ENCODE measurements at regions not wholly inside any gene's neighbourhood (a gene's known extent, or its start where the extent isn't known, plus 50 kb on each side); places are given as distances from the start of the nearest gene placed in this dataset.
"Not testable (repeated sequence)": the region's sequence is repeated elsewhere in the genome, so short reads cannot be mapped to it uniquely, and the experiment has no call there.

DNA sequence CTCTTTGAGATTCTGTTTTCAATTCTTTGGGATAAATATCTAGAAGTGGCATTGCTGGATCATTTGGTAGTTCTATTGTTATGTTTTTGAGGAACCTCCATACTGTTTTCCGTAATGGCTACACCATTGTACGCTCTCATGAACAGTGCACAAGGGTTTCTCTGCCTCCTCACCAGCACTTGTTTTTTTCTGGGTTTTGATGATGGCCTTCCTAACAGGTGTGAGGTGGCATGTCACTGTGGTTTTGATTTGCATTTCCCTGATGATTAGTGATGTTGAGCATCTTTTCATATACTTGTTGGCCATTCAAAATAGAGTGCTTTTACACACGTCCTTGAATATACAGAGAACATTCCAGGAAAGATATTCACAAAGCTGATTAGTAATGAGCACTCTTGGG is 86.8 kb upstream of the ADORA2B start:
- H3K4me2 ChIP-seq (replicated peaks; ENCODE audit: low read depth, low read length, poor library complexity, severe bottlenecking); H3K4me1 ChIP-seq (ENCODE audit: control insufficient read depth in 2 of 2, insufficient read depth in 2 of 2, low read length in 2 of 2); H3K4me1 Mint-ChIP-seq; CTCF ChIA-PET; H3K9me3 ChIP-seq (ENCODE audit: control extremely low read depth in 1 of 3, control insufficient read depth in 2 of 3, insufficient read depth in 1 of 3, low read length in 2 of 3); H3K9me3 Mint-ChIP-seq (ENCODE audit: insufficient read depth); H3K9ac ChIP-seq (ENCODE audit: low read length); H3K36me3 ChIP-seq (replicated peaks in 1 of 2; ENCODE audit: control extremely low read depth in 1 of 2, control insufficient read depth in 1 of 2, extremely low read depth in 1 of 2, insufficient read depth in 2 of 2, low read length in 1 of 2); H3K79me2 ChIP-seq (ENCODE audit: control insufficient read depth, insufficient read depth, low read length); intact Hi-C loops (cut with micrococcal nuclease); H3K27ac ChIP-seq (ENCODE audit: low read length in 2 of 2); H3K27me3 Mint-ChIP-seq; H3K4me3 ChIP-seq (ENCODE audit: control extremely low read depth in 1 of 5, extremely low read depth in 1 of 5, insufficient read depth in 1 of 5, low read depth in 2 of 5, low read length in 4 of 5); H4K20me1 ChIP-seq (ENCODE audit: control insufficient read depth, insufficient read depth, low read length, poor library complexity, severe bottlenecking); H2AFZ ChIP-seq (ENCODE audit: insufficient read depth, low read depth, low read length, poor library complexity, severe bottlenecking); H3K27ac Mint-ChIP-seq; H3K27me3 ChIP-seq (replicated peaks in 1 of 4; ENCODE audit: control extremely low read depth in 1 of 4, control insufficient read depth in 3 of 4, insufficient read depth in 4 of 4, low read length in 3 of 4); H3K4me3 Mint-ChIP-seq; DNase-seq; POLR2A ChIA-PET: not testable (repeated sequence)
- WGBS (ENCODE audit: insufficient coverage): no CpG with 5 or more reads among the region's 3 CpGs
- ATAC-seq (ENCODE audit: low read depth): peak; percentile 78

DNA sequence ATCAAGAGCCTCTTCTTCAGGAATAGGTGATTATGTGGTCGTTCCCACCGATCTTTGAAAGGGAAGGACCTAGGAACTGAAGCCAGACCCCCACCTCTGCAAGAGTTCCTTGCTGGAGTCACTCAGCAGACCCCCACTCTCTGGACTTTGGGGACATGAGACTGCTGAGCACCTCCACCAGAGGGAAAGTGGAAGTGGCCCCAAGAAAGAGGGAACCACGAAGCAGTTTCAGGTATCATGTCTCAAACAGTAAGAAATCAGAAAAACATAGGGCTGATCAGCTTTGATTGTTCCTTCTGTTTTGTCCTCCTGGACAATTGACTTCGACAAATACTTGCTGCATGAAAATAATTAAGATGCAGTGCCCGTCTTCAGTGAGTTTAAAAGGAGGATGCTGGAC is 84.2 kb upstream of the ADORA2B start:
- H3K4me1 Mint-ChIP-seq; H3K27me3 ChIP-seq (replicated peaks in 1 of 4; ENCODE audit: control extremely low read depth in 1 of 4, control insufficient read depth in 3 of 4, insufficient read depth in 4 of 4, low read length in 3 of 4); H3K27me3 Mint-ChIP-seq; POLR2A ChIA-PET; CTCF ChIA-PET; H4K20me1 ChIP-seq (ENCODE audit: control insufficient read depth, insufficient read depth, low read length, poor library complexity, severe bottlenecking); H3K9me3 Mint-ChIP-seq (ENCODE audit: insufficient read depth); H3K9ac ChIP-seq (ENCODE audit: low read length); H3K4me3 ChIP-seq (ENCODE audit: control extremely low read depth in 1 of 5, extremely low read depth in 1 of 5, insufficient read depth in 1 of 5, low read depth in 2 of 5, low read length in 4 of 5); H3K27ac Mint-ChIP-seq; H2AFZ ChIP-seq (ENCODE audit: insufficient read depth, low read depth, low read length, poor library complexity, severe bottlenecking); H3K27ac ChIP-seq (ENCODE audit: low read length in 2 of 2); H3K4me2 ChIP-seq (replicated peaks; ENCODE audit: low read depth, low read length, poor library complexity, severe bottlenecking); H3K9me3 ChIP-seq (ENCODE audit: control extremely low read depth in 1 of 3, control insufficient read depth in 2 of 3, insufficient read depth in 1 of 3, low read length in 2 of 3); intact Hi-C loops (cut with micrococcal nuclease); H3K36me3 ChIP-seq (replicated peaks in 1 of 2; ENCODE audit: control extremely low read depth in 1 of 2, control insufficient read depth in 1 of 2, extremely low read depth in 1 of 2, insufficient read depth in 2 of 2, low read length in 1 of 2); H3K4me1 ChIP-seq (ENCODE audit: control insufficient read depth in 2 of 2, insufficient read depth in 2 of 2, low read length in 2 of 2); H3K4me3 Mint-ChIP-seq; DNase-seq; H3K79me2 ChIP-seq (ENCODE audit: control insufficient read depth, insufficient read depth, low read length): not testable (repeated sequence)
- WGBS (ENCODE audit: insufficient coverage): 80% methylated on average over 1 of the region's 5 CpGs
- ATAC-seq (ENCODE audit: low read depth): peak; percentile 67

DNA sequence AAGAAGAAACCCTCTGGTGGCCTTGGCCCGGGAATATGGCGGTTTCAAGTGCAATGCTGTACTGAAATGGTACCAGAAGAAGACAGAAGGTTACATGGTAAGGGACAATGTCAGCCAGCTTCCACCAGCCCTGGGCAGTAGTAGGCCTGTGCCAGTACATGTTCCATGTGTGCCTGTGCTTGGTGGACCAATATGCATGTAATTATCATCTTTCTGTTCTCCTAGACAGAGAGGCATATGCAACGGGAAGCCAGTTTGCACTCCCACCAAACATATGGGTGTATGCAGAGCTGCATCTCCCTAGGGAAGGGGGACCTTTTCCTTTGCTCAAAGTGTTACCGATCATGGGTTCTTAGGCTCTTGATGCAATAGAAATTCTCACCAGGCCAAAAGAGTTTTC is 80.9 kb upstream of the ADORA2B start:
- H3K36me3 ChIP-seq (replicated peaks in 1 of 2; ENCODE audit: control extremely low read depth in 1 of 2, control insufficient read depth in 1 of 2, extremely low read depth in 1 of 2, insufficient read depth in 2 of 2, low read length in 1 of 2); H3K27ac ChIP-seq (ENCODE audit: low read length in 2 of 2); H3K27me3 ChIP-seq (replicated peaks in 1 of 4; ENCODE audit: control extremely low read depth in 1 of 4, control insufficient read depth in 3 of 4, insufficient read depth in 4 of 4, low read length in 3 of 4); DNase-seq; H2AFZ ChIP-seq (ENCODE audit: insufficient read depth, low read depth, low read length, poor library complexity, severe bottlenecking); H3K27me3 Mint-ChIP-seq; ATAC-seq (ENCODE audit: low read depth); H3K4me2 ChIP-seq (replicated peaks; ENCODE audit: low read depth, low read length, poor library complexity, severe bottlenecking); POLR2A ChIA-PET; H4K20me1 ChIP-seq (ENCODE audit: control insufficient read depth, insufficient read depth, low read length, poor library complexity, severe bottlenecking); H3K9me3 ChIP-seq (ENCODE audit: control extremely low read depth in 1 of 3, control insufficient read depth in 2 of 3, insufficient read depth in 1 of 3, low read length in 2 of 3); CTCF ChIA-PET; H3K4me1 Mint-ChIP-seq; H3K4me3 Mint-ChIP-seq; H3K79me2 ChIP-seq (ENCODE audit: control insufficient read depth, insufficient read depth, low read length); H3K4me3 ChIP-seq (ENCODE audit: control extremely low read depth in 1 of 5, extremely low read depth in 1 of 5, insufficient read depth in 1 of 5, low read depth in 2 of 5, low read length in 4 of 5); H3K9me3 Mint-ChIP-seq (ENCODE audit: insufficient read depth); H3K27ac Mint-ChIP-seq; H3K4me1 ChIP-seq (ENCODE audit: control insufficient read depth in 2 of 2, insufficient read depth in 2 of 2, low read length in 2 of 2); H3K9ac ChIP-seq (ENCODE audit: low read length); intact Hi-C loops (cut with micrococcal nuclease): not testable (repeated sequence)
- WGBS (ENCODE audit: insufficient coverage): no CpG with 5 or more reads among the region's 4 CpGs

DNA sequence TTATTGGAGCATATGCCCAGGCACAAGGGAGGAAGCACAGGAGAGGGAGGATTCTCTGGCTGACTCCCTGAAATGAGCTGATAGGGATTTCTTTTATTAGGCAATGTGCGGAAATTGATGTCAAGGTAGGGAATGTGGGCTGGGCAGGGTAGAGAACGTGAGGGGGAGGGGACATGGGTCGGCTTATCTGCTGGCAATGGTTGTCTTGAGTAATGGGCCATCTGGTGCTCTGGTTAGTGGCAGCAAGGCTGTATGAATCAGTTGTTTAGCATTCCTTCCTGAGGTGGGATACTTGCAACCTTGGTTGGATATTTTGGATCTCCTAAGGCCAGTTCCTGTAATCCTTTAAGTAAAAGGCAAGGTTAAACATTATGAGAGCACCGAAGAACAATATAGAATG is 80.5 kb upstream of the ADORA2B start:
- H3K79me2 ChIP-seq (ENCODE audit: control insufficient read depth, insufficient read depth, low read length); ATAC-seq (ENCODE audit: low read depth); H3K36me3 ChIP-seq (replicated peaks in 1 of 2; ENCODE audit: control extremely low read depth in 1 of 2, control insufficient read depth in 1 of 2, extremely low read depth in 1 of 2, insufficient read depth in 2 of 2, low read length in 1 of 2); H3K9ac ChIP-seq (ENCODE audit: low read length); intact Hi-C loops (cut with micrococcal nuclease); CTCF ChIA-PET; H3K9me3 ChIP-seq (ENCODE audit: control extremely low read depth in 1 of 3, control insufficient read depth in 2 of 3, insufficient read depth in 1 of 3, low read length in 2 of 3); POLR2A ChIA-PET; H3K27me3 Mint-ChIP-seq; H3K4me3 ChIP-seq (ENCODE audit: control extremely low read depth in 1 of 5, extremely low read depth in 1 of 5, insufficient read depth in 1 of 5, low read depth in 2 of 5, low read length in 4 of 5); H3K4me2 ChIP-seq (replicated peaks; ENCODE audit: low read depth, low read length, poor library complexity, severe bottlenecking); H3K27ac Mint-ChIP-seq; H3K4me1 Mint-ChIP-seq; H2AFZ ChIP-seq (ENCODE audit: insufficient read depth, low read depth, low read length, poor library complexity, severe bottlenecking); H4K20me1 ChIP-seq (ENCODE audit: control insufficient read depth, insufficient read depth, low read length, poor library complexity, severe bottlenecking); DNase-seq; H3K4me1 ChIP-seq (ENCODE audit: control insufficient read depth in 2 of 2, insufficient read depth in 2 of 2, low read length in 2 of 2); H3K27me3 ChIP-seq (replicated peaks in 1 of 4; ENCODE audit: control extremely low read depth in 1 of 4, control insufficient read depth in 3 of 4, insufficient read depth in 4 of 4, low read length in 3 of 4); H3K27ac ChIP-seq (ENCODE audit: low read length in 2 of 2); H3K9me3 Mint-ChIP-seq (ENCODE audit: insufficient read depth); H3K4me3 Mint-ChIP-seq: not testable (repeated sequence)
- WGBS (ENCODE audit: insufficient coverage): 100% methylated on average over 2 of the region's 4 CpGs
